Adrenal gland (tissue), 5 donors: ENCODE measurements at regions not wholly inside any gene's neighbourhood (a gene's known extent, or its start where the extent isn't known, plus 50 kb on each side); places are given as distances from the start of the nearest gene placed in this dataset.

Experiments used
- POLR2A ChIP-seq, 2 donors: fragments of 450-650 bp; IDR thresholded peaks; one replicate each; pipeline ENCODE4 v1.6.1; 2017; ENCODE audit warnings: antibody characterized with exemption in 2 of 2, mild to moderate bottlenecking in 2 of 2, moderate library complexity in 1 of 2
- TF ChIP-seq, protein P1 (sequence below), 6 experiments: fragments of 450-650 bp in 4 of 6; fragments of 200-600 bp in 2 of 6; sonication (generic) in 1 of 6; IDR thresholded peaks; 1 replicate in 5 of 6; 2 replicates in 1 of 6; pipeline versions ENCODE4 v1.5.1 to v1.8.0; 2016 to 2021; ENCODE audit warnings: antibody characterized with exemption in 6 of 6, mild to moderate bottlenecking in 2 of 6, moderate library complexity in 1 of 6
- donor health status: DM: no; HTN: no; CAD: no.

DNA sequence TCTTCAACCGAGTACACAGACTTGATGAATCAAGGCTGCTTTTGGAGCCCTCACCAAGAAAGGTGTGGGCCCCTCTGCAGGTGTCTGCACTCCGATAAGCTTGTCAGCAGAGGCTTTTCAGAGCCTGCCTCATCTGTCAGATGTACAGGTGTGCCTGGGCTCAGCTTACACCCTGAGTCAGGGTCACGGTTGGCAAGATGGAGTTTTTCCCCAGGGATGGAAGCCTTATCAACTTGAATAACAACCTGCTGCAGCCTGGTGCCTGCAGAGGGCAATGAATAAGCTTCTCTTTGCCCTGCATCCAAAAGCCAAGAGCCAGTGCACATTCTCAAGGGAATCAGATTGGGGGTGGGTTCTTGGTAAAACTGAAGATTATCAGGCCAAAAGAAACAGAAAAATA is 427.1 kb downstream of the CD83 start:
- TF ChIP-seq, protein P1, sequence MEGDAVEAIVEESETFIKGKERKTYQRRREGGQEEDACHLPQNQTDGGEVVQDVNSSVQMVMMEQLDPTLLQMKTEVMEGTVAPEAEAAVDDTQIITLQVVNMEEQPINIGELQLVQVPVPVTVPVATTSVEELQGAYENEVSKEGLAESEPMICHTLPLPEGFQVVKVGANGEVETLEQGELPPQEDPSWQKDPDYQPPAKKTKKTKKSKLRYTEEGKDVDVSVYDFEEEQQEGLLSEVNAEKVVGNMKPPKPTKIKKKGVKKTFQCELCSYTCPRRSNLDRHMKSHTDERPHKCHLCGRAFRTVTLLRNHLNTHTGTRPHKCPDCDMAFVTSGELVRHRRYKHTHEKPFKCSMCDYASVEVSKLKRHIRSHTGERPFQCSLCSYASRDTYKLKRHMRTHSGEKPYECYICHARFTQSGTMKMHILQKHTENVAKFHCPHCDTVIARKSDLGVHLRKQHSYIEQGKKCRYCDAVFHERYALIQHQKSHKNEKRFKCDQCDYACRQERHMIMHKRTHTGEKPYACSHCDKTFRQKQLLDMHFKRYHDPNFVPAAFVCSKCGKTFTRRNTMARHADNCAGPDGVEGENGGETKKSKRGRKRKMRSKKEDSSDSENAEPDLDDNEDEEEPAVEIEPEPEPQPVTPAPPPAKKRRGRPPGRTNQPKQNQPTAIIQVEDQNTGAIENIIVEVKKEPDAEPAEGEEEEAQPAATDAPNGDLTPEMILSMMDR (IDR thresholded peaks at IDR 0.05), result no peak
- no peak for TF ChIP-seq POLR2A (IDR thresholded peaks at IDR 0.05)
